Neuronal stem cell (in vitro differentiated cells): ENCODE measurements at regions not wholly inside any gene's neighbourhood (a gene's known extent, or its start where the extent isn't known, plus 50 kb on each side); places are given as distances from the start of the nearest gene placed in this dataset.

Experiments
- DNase-seq: peaks from one replicate; pipeline ENCODE4 v3.0.0-alpha.2; 2013; ENCODE audit warnings: low spot score
- H2AFZ ChIP-seq: one replicate; pipeline ENCODE4 v1.6.1; 2013; ENCODE audit warnings: mild to moderate bottlenecking, low read length, inconsistent platforms
- H2AK5ac ChIP-seq: 2 replicates; pipeline ENCODE4 v1.6.1; 2013; ENCODE audit warnings: low read depth, mild to moderate bottlenecking, inconsistent platforms, low read length, moderate library complexity, mixed read lengths
- H2BK120ac ChIP-seq: 2 replicates; pipeline ENCODE4 v1.6.1; 2013; ENCODE audit warnings: low read depth, mild to moderate bottlenecking, inconsistent platforms, low read length, moderate library complexity, mixed read lengths
- H2BK12ac ChIP-seq: one replicate; pipeline ENCODE4 v1.6.1; 2013; ENCODE audit warnings: low read length, inconsistent platforms
- H2BK15ac ChIP-seq: 2 replicates; pipeline ENCODE4 v1.6.1; 2013; ENCODE audit warnings: mild to moderate bottlenecking, low read length, inconsistent platforms, mixed read lengths
- H2BK5ac ChIP-seq: one replicate; pipeline ENCODE4 v1.6.1; 2013; ENCODE audit warnings: inconsistent platforms, mild to moderate bottlenecking, low read length, moderate library complexity
- H3K14ac ChIP-seq: one replicate; pipeline ENCODE4 v1.6.1; 2013; ENCODE audit warnings: low read length, inconsistent platforms
- H3K18ac ChIP-seq: 2 replicates; pipeline ENCODE4 v1.6.1; 2013; ENCODE audit warnings: low read length, inconsistent platforms
- H3K23ac ChIP-seq: 2 replicates; pipeline ENCODE4 v1.6.1; 2013; ENCODE audit warnings: low read depth, mild to moderate bottlenecking, mixed read lengths, low read length, inconsistent platforms; ENCODE audit not compliant: poor library complexity
- H3K27ac ChIP-seq: replicated peaks from 3 replicates; pipeline ENCODE4 v1.5.1; 2013; ENCODE audit warnings: low read length, inconsistent platforms
- H3K27me3 ChIP-seq, 3 experiments: 2 replicates each; pipeline ENCODE4 v1.6.1; 2013; ENCODE audit warnings: low read length in 3 of 3, mild to moderate bottlenecking in 2 of 3, inconsistent platforms in 1 of 3, low read depth in 1 of 3, mixed read lengths in 1 of 3, moderate library complexity in 1 of 3; ENCODE audit not compliant: control insufficient read depth in 3 of 3, insufficient read depth in 3 of 3
- H3K36me3 ChIP-seq, 2 donors: replicated peaks in 1 of 2; 2 replicates each; pipeline ENCODE4 v1.6.1; 2013; ENCODE audit warnings: low read length in 2 of 2; ENCODE audit not compliant: control insufficient read depth in 2 of 2, insufficient read depth in 2 of 2
- H3K4ac ChIP-seq: 2 replicates; pipeline ENCODE4 v1.6.1; 2013; ENCODE audit warnings: inconsistent platforms, mild to moderate bottlenecking, low read length, moderate library complexity
- H3K4me1 ChIP-seq, 2 donors: 1 replicate in 1 of 2; 2 replicates in 1 of 2; pipeline ENCODE4 v1.6.1; 2013; ENCODE audit warnings: low read length in 2 of 2, low read depth in 1 of 2; ENCODE audit not compliant: control insufficient read depth in 2 of 2, insufficient read depth in 1 of 2
- H3K4me2 ChIP-seq: one replicate; pipeline ENCODE4 v1.6.1; 2013; ENCODE audit warnings: mild to moderate bottlenecking, low read length, inconsistent platforms; ENCODE audit not compliant: insufficient read depth, poor library complexity, severe bottlenecking
- H3K4me3 ChIP-seq, 2 donors: 2 replicates each; pipeline ENCODE4 v1.5.1; 2013; ENCODE audit warnings: low read length in 2 of 2, mild to moderate bottlenecking in 2 of 2, inconsistent platforms in 1 of 2, moderate library complexity in 1 of 2
- H3K79me1 ChIP-seq: one replicate; pipeline ENCODE4 v1.6.1; 2013; ENCODE audit warnings: low read depth, mild to moderate bottlenecking, inconsistent platforms, low read length, moderate library complexity
- H3K9ac ChIP-seq: one replicate; pipeline ENCODE4 v1.6.1; 2013; ENCODE audit warnings: mild to moderate bottlenecking, low read depth, low read length, inconsistent platforms; ENCODE audit not compliant: poor library complexity
- H3K9me3 ChIP-seq, 2 donors: replicated peaks in 1 of 2; 2 replicates each; pipeline versions ENCODE3 to v1.6.1; 2013; ENCODE audit warnings: low read length in 2 of 2, mild to moderate bottlenecking in 2 of 2, inconsistent platforms in 1 of 2, low read depth in 1 of 2, mixed read lengths in 1 of 2, moderate library complexity in 1 of 2; ENCODE audit not compliant: control insufficient read depth in 2 of 2, insufficient read depth in 1 of 2
- H4K8ac ChIP-seq: one replicate; pipeline ENCODE4 v1.6.1; 2013; ENCODE audit warnings: low read depth, mild to moderate bottlenecking, inconsistent platforms, low read length, moderate library complexity
- H4K91ac ChIP-seq: one replicate; pipeline ENCODE4 v1.6.1; 2013; ENCODE audit warnings: low read length, low read depth, mild to moderate bottlenecking, inconsistent platforms; ENCODE audit not compliant: poor library complexity
- WGBS, 2 donors: extraction: QIAGEN DNeasy Blood & Tissue Kit; methylation state at CpG; one replicate each; pipeline ENCODE4 v1.1.7; 2013; ENCODE audit warnings: missing lambda C conversion rate in 2 of 2, mixed read lengths in 1 of 2; ENCODE audit not compliant: insufficient read length in 2 of 2, insufficient replicate concordance in 1 of 2; ENCODE audit errors: extremely low coverage in 2 of 2; 5-methylcytosine and 5-hydroxymethylcytosine counted together

- no peaks in the 10 kb centered on the region for H3K79me1 ChIP-seq
- H3K4me3 ChIP-seq, result no peak overlapping the region
- H2BK5ac ChIP-seq, result no peak overlapping the region
- H3K9me3 ChIP-seq, result no peaks in the 10 kb centered on the region
- H3K4me2 ChIP-seq, result no peak overlapping the region
- H2BK120ac ChIP-seq, result no peak overlapping the region
- no peak overlapping the region for H3K23ac ChIP-seq
- no peak overlapping the region for H2AFZ ChIP-seq
- H3K27ac ChIP-seq, result no peak overlapping the region
- no peak for DNase-seq
- no peak overlapping the region for H2BK12ac ChIP-seq
- no CpG with 5 or more reads among the region's 2 CpGs for WGBS, 2 donors
- no peak overlapping the region for H4K91ac ChIP-seq
- no peak overlapping the region for H2BK15ac ChIP-seq
- H3K9ac ChIP-seq, result no peak overlapping the region
- no peaks in the 10 kb centered on the region for H3K4me1 ChIP-seq
- no peaks in the 10 kb centered on the region for H3K36me3 ChIP-seq
- no peak overlapping the region for H3K14ac ChIP-seq
- no peak overlapping the region for H3K4ac ChIP-seq
- H4K8ac ChIP-seq, result no peak overlapping the region
- no peak overlapping the region for H3K18ac ChIP-seq
- no peak overlapping the region for H2AK5ac ChIP-seq
- no peaks in the 10 kb centered on the region for H3K27me3 ChIP-seq
Observed at GRCh38 chr7:131974671-131975070, 418.2 kb upstream of the PODXL start.

DNA sequence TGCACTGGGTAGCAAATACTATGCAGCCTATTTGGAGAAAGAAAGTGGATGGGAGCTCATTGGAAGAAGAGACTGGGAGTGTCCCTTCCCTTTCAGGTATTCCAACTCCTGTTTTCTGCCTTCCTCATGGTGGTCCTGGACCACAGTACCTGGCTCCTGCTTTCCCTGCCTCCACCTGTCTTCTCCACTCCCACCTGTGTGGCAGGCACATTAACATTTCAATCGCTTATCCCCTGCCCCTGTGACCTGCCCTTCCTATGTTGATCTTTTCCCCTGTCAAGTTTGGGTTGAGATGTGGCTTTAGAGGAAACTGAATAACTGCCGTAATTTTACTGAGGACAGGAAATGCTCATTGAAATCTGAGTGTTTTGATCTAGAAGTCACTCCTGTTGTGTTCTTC is 415.8 kb upstream of the PODXL start:
- no peak overlapping the region for H3K4ac ChIP-seq
- H4K8ac ChIP-seq, result no peak overlapping the region
- DNase-seq, result no peak
- no peaks in the 10 kb centered on the region for H3K9me3 ChIP-seq
- no peaks in the 10 kb centered on the region for H3K27me3 ChIP-seq
- no peak overlapping the region for H3K9ac ChIP-seq
- no peak overlapping the region for H3K4me2 ChIP-seq
- H2BK15ac ChIP-seq, result no peak overlapping the region
- H2AFZ ChIP-seq, result no peak overlapping the region
- no peaks in the 10 kb centered on the region for H3K79me1 ChIP-seq
- H4K91ac ChIP-seq, result no peak overlapping the region
- no peak overlapping the region for H3K27ac ChIP-seq
- H3K18ac ChIP-seq, result no peak overlapping the region
- H3K23ac ChIP-seq, result no peak overlapping the region
- H2AK5ac ChIP-seq, result no peak overlapping the region
- no peak overlapping the region for H3K4me3 ChIP-seq
- H2BK12ac ChIP-seq, result no peak overlapping the region
- H3K14ac ChIP-seq, result no peak overlapping the region
- no peaks in the 10 kb centered on the region for H3K36me3 ChIP-seq
- H2BK120ac ChIP-seq, result no peak overlapping the region
- WGBS, 2 donors, result no CpG with 5 or more reads among the region's 2 CpGs
- no peaks in the 10 kb centered on the region for H3K4me1 ChIP-seq
- no peak overlapping the region for H2BK5ac ChIP-seq

DNA sequence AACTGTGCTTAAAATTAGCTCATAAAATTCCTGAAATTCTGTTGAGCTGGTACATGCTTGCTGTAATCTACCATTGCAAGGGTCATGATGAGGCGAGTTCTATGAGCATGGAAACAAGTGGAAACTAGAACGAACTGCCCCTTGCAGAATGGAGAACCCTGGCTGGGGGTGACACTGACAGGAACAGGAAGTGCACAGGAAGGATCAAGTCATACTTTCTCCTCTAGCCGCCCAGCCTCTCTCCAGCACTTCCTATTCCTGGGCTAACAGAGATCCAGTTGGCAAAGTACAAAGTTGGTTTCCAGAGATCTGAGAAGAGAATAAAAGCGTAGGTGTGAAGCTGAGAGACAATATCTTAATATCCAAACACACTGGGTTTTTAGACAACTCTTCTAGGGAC is 414.2 kb upstream of the PODXL start:
- Histone ChIP-seq H3K14ac (no peak overlapping the region), H3K27me3 (no peaks in the 10 kb centered on the region), H3K4me2 (no peak overlapping the region), H3K9ac (no peak overlapping the region), H3K9me3 (no peaks in the 10 kb centered on the region), H2AK5ac (no peak overlapping the region), H2BK12ac (no peak overlapping the region), H3K23ac (no peak overlapping the region), H3K4me1 (no peaks in the 10 kb centered on the region), H4K91ac (no peak overlapping the region), H3K4ac (no peak overlapping the region), H2AFZ (no peak overlapping the region), H2BK15ac (no peak overlapping the region), H3K27ac (no peak overlapping the region), H2BK5ac (no peak overlapping the region), H3K4me3 (no peak overlapping the region), H3K18ac (no peak overlapping the region), H4K8ac (no peak overlapping the region), H3K79me1 (no peaks in the 10 kb centered on the region), H3K36me3 (no peaks in the 10 kb centered on the region), H2BK120ac (no peak overlapping the region)
- DNase-seq, result no peak
- WGBS, 2 donors, result no CpG with 5 or more reads among the region's 4 CpGs

DNA sequence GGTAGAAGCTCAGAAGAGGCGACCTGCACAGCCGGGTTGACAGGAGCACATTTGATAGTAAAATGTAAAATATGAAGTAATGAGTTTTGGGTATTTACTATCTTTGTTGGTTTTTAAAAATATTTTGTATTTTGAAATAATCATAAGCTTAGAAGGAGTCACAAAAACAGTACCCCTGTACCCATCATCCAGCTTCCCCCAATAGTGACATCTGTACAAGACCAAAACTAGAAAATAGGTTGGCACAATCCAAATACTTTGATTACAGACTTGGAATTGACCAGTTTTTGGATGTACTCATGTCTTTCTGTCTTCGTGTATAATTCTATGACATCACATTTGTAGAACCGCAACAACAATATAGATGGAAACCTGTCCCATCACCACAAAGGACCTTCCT is 413.1 kb upstream of the PODXL start:
- Histone ChIP-seq H2BK15ac (no peak overlapping the region), H3K4me2 (no peak overlapping the region), H3K36me3 (no peaks in the 10 kb centered on the region), H2AK5ac (no peak overlapping the region), H3K9me3 (no peaks in the 10 kb centered on the region), H2AFZ (no peak overlapping the region), H2BK12ac (no peak overlapping the region), H3K27ac (no peak overlapping the region), H3K4me1 (no peaks in the 10 kb centered on the region), H3K4ac (no peak overlapping the region), H3K23ac (no peak overlapping the region), H3K14ac (no peak overlapping the region), H2BK5ac (no peak overlapping the region), H4K8ac (no peak overlapping the region), H3K18ac (no peak overlapping the region), H2BK120ac (no peak overlapping the region), H3K9ac (no peak overlapping the region), H3K79me1 (no peaks in the 10 kb centered on the region), H3K4me3 (no peak overlapping the region), H3K27me3 (no peaks in the 10 kb centered on the region), H4K91ac (no peak overlapping the region)
- no peak for DNase-seq
- no CpG with 5 or more reads among the region's 4 CpGs for WGBS, 2 donors
